ENCODE measurements at regions not wholly inside any gene's neighbourhood (a gene's known extent, or its start where the extent isn't known, plus 50 kb on each side); places are given as distances from the start of the nearest gene placed in this dataset.
"Not testable (repeated sequence)": the region's sequence is repeated elsewhere in the genome, so short reads cannot be mapped to it uniquely, and the experiment has no call there.

- H4K20me1 ChIP-seq (ENCODE audit: insufficient read depth) = no peaks in the 10 kb centered on the region
- ChIA-PET POLR2A (no interaction called here), RAD21 (ENCODE audit: low non-redundant PET in 1 of 2, low total read pairs in 2 of 2, uncharacterized antibody in 2 of 2, unreplicated experiment in 2 of 2) (no interaction called here), CTCF (no interaction called here)
- BruUV-seq (replicated peaks) = no TSS peak
- no peaks in the 10 kb centered on the region for H3K36me3 ChIP-seq (ENCODE audit: control insufficient read depth in 1 of 2, insufficient read depth in 2 of 2, low read length in 2 of 2)
- H3K9me3 ChIP-seq (ENCODE audit: control insufficient read depth in 1 of 2, insufficient read depth in 1 of 2, low read depth in 1 of 2, low read length in 2 of 2) = no peaks in the 10 kb centered on the region
- H3K4me2 ChIP-seq (ENCODE audit: low read length) = no peak overlapping the region
- DNase-seq (ENCODE audit: low read depth, low spot score) (no peak), ATAC-seq (no peak)
- no peaks in the 10 kb centered on the region for H3K4me1 ChIP-seq (ENCODE audit: control insufficient read depth in 1 of 2, insufficient read depth in 2 of 2, low read length in 2 of 2)
- TF ChIP-seq EZH2 (IDR thresholded peaks at IDR 0.05) (no peak), MAX (IDR thresholded peaks at IDR 0.05) (no peak), ZBTB33 (IDR thresholded peaks at IDR 0.05; ENCODE audit: extremely low read depth, insufficient replicate concordance, low read length) (no peak), POLR2A (IDR thresholded peaks at IDR 0.05; ENCODE audit: borderline replicate concordance, extremely low read depth, insufficient read depth, insufficient read length) (no peak), REST (IDR thresholded peaks at IDR 0.05; ENCODE audit: low read depth) (no peak), CTCF (IDR thresholded peaks at IDR 0.05 in 2 of 3, conservative IDR thresholded peaks at IDR 0.05 in 1 of 3; ENCODE audit: borderline replicate concordance in 1 of 3, insufficient read depth in 1 of 3, low read depth in 2 of 3, low read length in 2 of 3) (no peak), EZH2phosphoT487 (IDR thresholded peaks at IDR 0.05; ENCODE audit: borderline replicate concordance) (no peak), FOSL1 (IDR thresholded peaks at IDR 0.05; ENCODE audit: low read depth) (no peak)
- no peak overlapping the region for H3K27ac ChIP-seq (ENCODE audit: low read depth, low read length)
- no peaks in the 10 kb centered on the region for H3K27me3 ChIP-seq (ENCODE audit: insufficient read depth, low read length)
- no peaks in the 10 kb centered on the region for H3K9me2 ChIP-seq (ENCODE audit: insufficient read depth)
- H2AFZ ChIP-seq (ENCODE audit: low read depth, low read length, poor library complexity, severe bottlenecking) = no peak overlapping the region
- intact Hi-C loops (cut with micrococcal nuclease) = no loop called here
- no peaks in the 10 kb centered on the region for H3K79me2 ChIP-seq (ENCODE audit: insufficient read depth, low read length)
- no peak overlapping the region for H3K9ac ChIP-seq (ENCODE audit: low read length)
- H3K4me3 ChIP-seq (replicated peaks in 1 of 2; ENCODE audit: low read depth in 1 of 2, low read length in 2 of 2) = no peak overlapping the region
Measured at GRCh38 chr6:19578481-19578880, 258.7 kb upstream of the ID4 start.

- ATAC-seq; POLR2A ChIA-PET; H3K4me1 ChIP-seq (ENCODE audit: control insufficient read depth in 1 of 2, insufficient read depth in 2 of 2, low read length in 2 of 2); H4K20me1 ChIP-seq (ENCODE audit: insufficient read depth); H3K9ac ChIP-seq (ENCODE audit: low read length); CTCF ChIA-PET; H3K4me2 ChIP-seq (ENCODE audit: low read length); BruUV-seq (replicated peaks); H3K4me3 ChIP-seq (replicated peaks in 1 of 2; ENCODE audit: low read depth in 1 of 2, low read length in 2 of 2); H3K27ac ChIP-seq (ENCODE audit: low read depth, low read length); H2AFZ ChIP-seq (ENCODE audit: low read depth, low read length, poor library complexity, severe bottlenecking); H3K9me2 ChIP-seq (ENCODE audit: insufficient read depth); H3K36me3 ChIP-seq (ENCODE audit: control insufficient read depth in 1 of 2, insufficient read depth in 2 of 2, low read length in 2 of 2); H3K9me3 ChIP-seq (ENCODE audit: control insufficient read depth in 1 of 2, insufficient read depth in 1 of 2, low read depth in 1 of 2, low read length in 2 of 2); H3K27me3 ChIP-seq (ENCODE audit: insufficient read depth, low read length); H3K79me2 ChIP-seq (ENCODE audit: insufficient read depth, low read length); RAD21 ChIA-PET (ENCODE audit: low non-redundant PET in 1 of 2, low total read pairs in 2 of 2, uncharacterized antibody in 2 of 2, unreplicated experiment in 2 of 2); DNase-seq (ENCODE audit: low read depth, low spot score); intact Hi-C loops (cut with micrococcal nuclease): not testable (repeated sequence)
Measured at GRCh38 chr6:19584207-19584606, 253.0 kb upstream of the ID4 start.
